KOPT-K1 (cell line): ENCODE measurements at regions not wholly inside any gene's neighbourhood (a gene's known extent, or its start where the extent isn't known, plus 50 kb on each side); places are given as distances from the start of the nearest gene placed in this dataset.
"Not testable (repeated sequence)": the region's sequence is repeated elsewhere in the genome, so short reads cannot be mapped to it uniquely, and the experiment has no call there.

Source experiments
- H3K27ac ChIP-seq: fragments of 200-600 bp; sonication (generic); 2 replicates; pipeline ENCODE4 v1.5.1; 2016; ENCODE audit warnings: antibody characterized with exemption, mild to moderate bottlenecking, low read depth, low read length; ENCODE audit not compliant: poor library complexity, severe bottlenecking
- H3K36me3 ChIP-seq: fragments of 200-600 bp; sonication (generic); 2 replicates; pipeline ENCODE4 v1.5.1; 2017; ENCODE audit warnings: antibody characterized with exemption, mild to moderate bottlenecking, low read length, moderate library complexity; ENCODE audit not compliant: insufficient read depth
- H3K9me3 ChIP-seq: fragments of 200-600 bp; sonication (generic); 2 replicates; pipeline ENCODE4 v1.5.1; 2017; ENCODE audit warnings: antibody characterized with exemption, low read length, mild to moderate bottlenecking; ENCODE audit not compliant: insufficient read depth, poor library complexity, severe bottlenecking

GRCh38 chr10:6692103-6692502 is 112.0 kb upstream of the PRKCQ start:
- H3K36me3 ChIP-seq: no peaks in the 10 kb centered on the region

GRCh38 chr10:6689036-6689435 is 109.0 kb upstream of the PRKCQ start:
- Histone ChIP-seq H3K36me3 (no peaks in the 10 kb centered on the region), H3K27ac (no peak overlapping the region), H3K9me3 (no peaks in the 10 kb centered on the region)

More at GRCh38 chr10:6692103-6692502, 112.0 kb upstream of the PRKCQ start:
- Histone ChIP-seq H3K27ac (no peak overlapping the region), H3K9me3 (no peaks in the 10 kb centered on the region)

- Histone ChIP-seq H3K9me3 (no peaks in the 10 kb centered on the region), H3K36me3 (no peaks in the 10 kb centered on the region), H3K27ac (no peak overlapping the region)
These were observed 100.7 kb upstream of the PRKCQ start for GRCh38 chr10:6680735-6681134.

- H3K36me3 ChIP-seq: no peaks in the 10 kb centered on the region
- H3K9me3 ChIP-seq: no peaks in the 10 kb centered on the region
These were observed 98.9 kb upstream of the PRKCQ start for GRCh38 chr10:6678956-6679355.

GRCh38 chr10:6678211-6678803 is 98.2 kb upstream of the PRKCQ start:
- Histone ChIP-seq H3K27ac (no peak overlapping the region), H3K9me3 (no peaks in the 10 kb centered on the region), H3K36me3 (no peaks in the 10 kb centered on the region)

More at GRCh38 chr10:6678956-6679355, 98.9 kb upstream of the PRKCQ start:
- no peak overlapping the region for H3K27ac ChIP-seq

GRCh38 chr10:6677129-6677528 is 97.1 kb upstream of the PRKCQ start:
- H3K36me3 ChIP-seq, H3K9me3 ChIP-seq, H3K27ac ChIP-seq: not testable (repeated sequence)

- H3K9me3 ChIP-seq: no peaks in the 10 kb centered on the region
- H3K27ac ChIP-seq: no peak overlapping the region
- no peaks in the 10 kb centered on the region for H3K36me3 ChIP-seq
These were observed 94.2 kb upstream of the PRKCQ start for GRCh38 chr10:6674291-6674690.

- Histone ChIP-seq H3K36me3 (no peaks in the 10 kb centered on the region), H3K27ac (no peak overlapping the region), H3K9me3 (no peaks in the 10 kb centered on the region)
These were observed 91.9 kb upstream of the PRKCQ start for GRCh38 chr10:6671976-6672375.

GRCh38 chr10:6669269-6669859 is 89.3 kb upstream of the PRKCQ start:
- Histone ChIP-seq H3K9me3 (no peaks in the 10 kb centered on the region), H3K27ac (no peak overlapping the region), H3K36me3 (no peaks in the 10 kb centered on the region)

- Histone ChIP-seq H3K36me3 (no peaks in the 10 kb centered on the region), H3K27ac (no peak overlapping the region), H3K9me3 (no peaks in the 10 kb centered on the region)
These were observed 87.7 kb upstream of the PRKCQ start for GRCh38 chr10:6667679-6668270.

GRCh38 chr10:6667150-6667549 is 87.1 kb upstream of the PRKCQ start:
- Histone ChIP-seq H3K9me3 (no peaks in the 10 kb centered on the region), H3K36me3 (no peaks in the 10 kb centered on the region), H3K27ac (no peak overlapping the region)

- Histone ChIP-seq H3K9me3 (no peaks in the 10 kb centered on the region), H3K27ac (peak overlapping the region; percentile 67), H3K36me3 (no peaks in the 10 kb centered on the region)
These were observed 85.8 kb upstream of the PRKCQ start for GRCh38 chr10:6665847-6666246.

GRCh38 chr10:6660460-6660859 is 80.4 kb upstream of the PRKCQ start:
- Histone ChIP-seq H3K9me3 (peaks cover 9% of the 10 kb centered on the region), H3K27ac (no peak overlapping the region), H3K36me3 (no peaks in the 10 kb centered on the region)

- Histone ChIP-seq H3K27ac (no peak overlapping the region), H3K36me3 (no peaks in the 10 kb centered on the region)
These were observed 79.4 kb upstream of the PRKCQ start for GRCh38 chr10:6659451-6659850.

GRCh38 chr10:6657669-6658068 is 77.6 kb upstream of the PRKCQ start:
- H3K36me3 ChIP-seq: no peaks in the 10 kb centered on the region
- peaks cover 9% of the 10 kb centered on the region for H3K9me3 ChIP-seq
- H3K27ac ChIP-seq: no peak overlapping the region

More at GRCh38 chr10:6659451-6659850, 79.4 kb upstream of the PRKCQ start:
- peaks cover 9% of the 10 kb centered on the region for H3K9me3 ChIP-seq

GRCh38 chr10:6657196-6657595 is 77.1 kb upstream of the PRKCQ start:
- Histone ChIP-seq H3K27ac (no peak overlapping the region), H3K36me3 (no peaks in the 10 kb centered on the region), H3K9me3 (peaks cover 9% of the 10 kb centered on the region)
